Osteoblast (primary cell): ENCODE measurements at regions not wholly inside any gene's neighbourhood (a gene's known extent, or its start where the extent isn't known, plus 50 kb on each side); places are given as distances from the start of the nearest gene placed in this dataset.

Experiments
- DNase-seq: peaks from one replicate; pipeline ENCODE4 v3.0.0; 2011; ENCODE audit warnings: low spot score, mixed read lengths; ENCODE audit not compliant: insufficient read length; ENCODE audit errors: missing footprints
- H2AFZ ChIP-seq: 2 replicates; pipeline ENCODE4 v1.6.0; 2011; ENCODE audit warnings: mild to moderate bottlenecking, low read length
- H3K27ac ChIP-seq: 2 replicates; pipeline ENCODE4 v1.5.1; 2011; ENCODE audit warnings: mild to moderate bottlenecking, low read depth, low read length, moderate library complexity
- H3K27me3 ChIP-seq: 2 replicates; pipeline ENCODE4 v1.6.0; 2012; ENCODE audit warnings: mild to moderate bottlenecking, control low read depth, inconsistent platforms, low read length, moderate library complexity; ENCODE audit not compliant: insufficient read depth
- H3K36me3 ChIP-seq: 2 replicates; pipeline ENCODE4 v1.5.1; 2011; ENCODE audit warnings: mild to moderate bottlenecking, low read length, control low read depth, moderate library complexity; ENCODE audit not compliant: insufficient read depth
- H3K4me1 ChIP-seq: 2 replicates; pipeline ENCODE4 v1.5.1; 2011; ENCODE audit warnings: mild to moderate bottlenecking, low read length, control low read depth, moderate library complexity; ENCODE audit not compliant: insufficient read depth
- H3K4me2 ChIP-seq: 2 replicates; pipeline ENCODE4 v1.6.0; 2011; ENCODE audit warnings: mild to moderate bottlenecking, low read length; ENCODE audit not compliant: insufficient read depth
- H3K4me3 ChIP-seq: fragments of 200-600 bp; sonication (generic); 3 replicates; pipeline ENCODE4 v1.5.1; 2012; ENCODE audit warnings: mild to moderate bottlenecking, low read length, inconsistent platforms; ENCODE audit not compliant: insufficient read depth
- H3K79me2 ChIP-seq: 2 replicates; pipeline ENCODE4 v1.6.0; 2012; ENCODE audit warnings: mild to moderate bottlenecking, low read length, control low read depth, inconsistent platforms; ENCODE audit not compliant: insufficient read depth
- H3K9me3 ChIP-seq: 2 replicates; pipeline ENCODE4 v1.5.1; 2011; ENCODE audit warnings: low read depth, low read length, control low read depth
- H4K20me1 ChIP-seq: 2 replicates; pipeline ENCODE4 v1.6.0; 2012; ENCODE audit warnings: mild to moderate bottlenecking, low read length, control low read depth; ENCODE audit not compliant: insufficient read depth
- TF ChIP-seq, protein P1 (sequence below): IDR thresholded peaks from 2 replicates; pipeline ENCODE4 v1.5.1; 2011; ENCODE audit warnings: mild to moderate bottlenecking, low read depth, low read length, moderate library complexity; ENCODE audit errors: extremely low read depth

DNA sequence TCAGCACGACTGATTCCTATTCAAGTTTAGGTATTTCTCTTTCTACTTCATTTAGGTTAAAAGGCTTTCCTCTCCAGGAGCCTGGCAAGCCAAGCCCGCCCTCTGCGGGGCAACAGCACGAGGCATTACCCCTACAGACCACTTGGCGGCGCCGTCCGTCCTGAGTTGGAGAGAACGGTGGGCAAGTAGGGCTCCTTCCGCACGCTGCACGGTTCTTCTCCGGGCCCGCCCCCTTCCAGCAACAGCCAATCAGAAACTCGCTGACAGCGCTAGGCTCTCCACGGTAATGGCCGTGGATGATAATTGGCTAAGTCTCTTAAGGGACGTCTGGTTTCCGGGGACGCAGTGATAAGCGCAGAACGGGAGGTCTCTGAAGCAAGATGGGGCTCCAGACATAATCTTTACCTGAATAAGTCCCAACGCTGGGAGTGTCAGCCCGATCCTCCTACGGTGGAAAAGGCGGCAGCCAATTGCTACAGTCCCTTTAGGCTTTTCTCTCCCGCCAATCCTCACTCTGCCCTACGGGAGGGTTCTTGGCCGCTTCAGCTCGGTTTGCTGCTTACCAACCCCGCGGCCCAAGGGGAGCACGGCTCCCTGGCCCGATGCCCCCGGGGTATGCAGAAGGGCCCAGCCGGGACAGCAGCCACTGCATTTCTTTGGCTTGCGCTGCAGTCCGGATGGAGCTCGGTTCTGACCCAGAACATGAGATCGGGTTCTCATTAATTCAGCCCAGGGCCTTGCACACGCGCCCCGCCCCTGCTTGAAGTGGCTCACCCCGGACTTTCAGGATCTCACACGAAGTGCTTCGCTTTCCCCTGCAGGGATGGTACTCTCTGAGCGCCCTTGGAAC lies 206.9 kb upstream of the PKDCC start:
- Histone ChIP-seq H3K36me3 (no peaks in the 10 kb centered on the region), H3K4me3 (peak overlapping the region; percentile 84)

DNA sequence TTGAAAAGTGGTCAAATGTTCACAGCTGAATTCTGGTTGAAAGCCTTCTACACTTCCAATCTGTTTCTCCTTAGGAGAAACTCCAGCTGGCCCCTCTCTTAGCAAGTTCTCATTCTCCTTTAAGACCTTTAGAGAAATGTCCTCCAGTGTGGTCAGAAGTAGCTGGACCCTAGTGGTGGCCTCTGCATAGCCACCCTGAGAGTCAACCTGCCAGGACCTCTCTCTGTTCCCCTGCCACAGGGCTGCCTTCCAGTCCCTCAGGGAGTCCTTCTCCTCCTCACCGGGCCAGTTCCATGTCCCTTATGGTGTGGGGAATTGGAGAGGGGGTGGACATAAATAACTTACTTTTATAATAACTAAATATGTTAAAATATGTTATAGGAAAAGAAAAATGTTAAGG lies 200.9 kb upstream of the PKDCC start:
- no peaks in the 10 kb centered on the region for H3K79me2 ChIP-seq
- H4K20me1 ChIP-seq = no peaks in the 10 kb centered on the region
- no peaks in the 10 kb centered on the region for H3K4me1 ChIP-seq
- H2AFZ ChIP-seq = no peak overlapping the region
- peaks cover 46% of the 10 kb centered on the region for H3K27me3 ChIP-seq
- H3K36me3 ChIP-seq = no peaks in the 10 kb centered on the region
- no peak overlapping the region for H3K27ac ChIP-seq
- DNase-seq = no peak
- no peaks in the 10 kb centered on the region for H3K9me3 ChIP-seq
- H3K4me2 ChIP-seq = no peak overlapping the region
- TF ChIP-seq, protein P1, sequence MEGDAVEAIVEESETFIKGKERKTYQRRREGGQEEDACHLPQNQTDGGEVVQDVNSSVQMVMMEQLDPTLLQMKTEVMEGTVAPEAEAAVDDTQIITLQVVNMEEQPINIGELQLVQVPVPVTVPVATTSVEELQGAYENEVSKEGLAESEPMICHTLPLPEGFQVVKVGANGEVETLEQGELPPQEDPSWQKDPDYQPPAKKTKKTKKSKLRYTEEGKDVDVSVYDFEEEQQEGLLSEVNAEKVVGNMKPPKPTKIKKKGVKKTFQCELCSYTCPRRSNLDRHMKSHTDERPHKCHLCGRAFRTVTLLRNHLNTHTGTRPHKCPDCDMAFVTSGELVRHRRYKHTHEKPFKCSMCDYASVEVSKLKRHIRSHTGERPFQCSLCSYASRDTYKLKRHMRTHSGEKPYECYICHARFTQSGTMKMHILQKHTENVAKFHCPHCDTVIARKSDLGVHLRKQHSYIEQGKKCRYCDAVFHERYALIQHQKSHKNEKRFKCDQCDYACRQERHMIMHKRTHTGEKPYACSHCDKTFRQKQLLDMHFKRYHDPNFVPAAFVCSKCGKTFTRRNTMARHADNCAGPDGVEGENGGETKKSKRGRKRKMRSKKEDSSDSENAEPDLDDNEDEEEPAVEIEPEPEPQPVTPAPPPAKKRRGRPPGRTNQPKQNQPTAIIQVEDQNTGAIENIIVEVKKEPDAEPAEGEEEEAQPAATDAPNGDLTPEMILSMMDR = no peak
- no peak overlapping the region for H3K4me3 ChIP-seq

More for the DNA sequence above, 206.9 kb upstream of the PKDCC start:
- TF ChIP-seq, protein P1 = peak; percentile 99
- peaks cover 9% of the 10 kb centered on the region for H3K27me3 ChIP-seq
- no peaks in the 10 kb centered on the region for H3K79me2 ChIP-seq
- no peaks in the 10 kb centered on the region for H3K9me3 ChIP-seq
- peak overlapping the region; percentile 52 for H3K27ac ChIP-seq
- peak overlapping the region; percentile 99 for H2AFZ ChIP-seq
- H3K4me1 ChIP-seq = peaks cover 5% of the 10 kb centered on the region
- H3K4me2 ChIP-seq = peak overlapping the region; percentile 88
- no peaks in the 10 kb centered on the region for H4K20me1 ChIP-seq
- DNase-seq = peak; percentile 95

DNA sequence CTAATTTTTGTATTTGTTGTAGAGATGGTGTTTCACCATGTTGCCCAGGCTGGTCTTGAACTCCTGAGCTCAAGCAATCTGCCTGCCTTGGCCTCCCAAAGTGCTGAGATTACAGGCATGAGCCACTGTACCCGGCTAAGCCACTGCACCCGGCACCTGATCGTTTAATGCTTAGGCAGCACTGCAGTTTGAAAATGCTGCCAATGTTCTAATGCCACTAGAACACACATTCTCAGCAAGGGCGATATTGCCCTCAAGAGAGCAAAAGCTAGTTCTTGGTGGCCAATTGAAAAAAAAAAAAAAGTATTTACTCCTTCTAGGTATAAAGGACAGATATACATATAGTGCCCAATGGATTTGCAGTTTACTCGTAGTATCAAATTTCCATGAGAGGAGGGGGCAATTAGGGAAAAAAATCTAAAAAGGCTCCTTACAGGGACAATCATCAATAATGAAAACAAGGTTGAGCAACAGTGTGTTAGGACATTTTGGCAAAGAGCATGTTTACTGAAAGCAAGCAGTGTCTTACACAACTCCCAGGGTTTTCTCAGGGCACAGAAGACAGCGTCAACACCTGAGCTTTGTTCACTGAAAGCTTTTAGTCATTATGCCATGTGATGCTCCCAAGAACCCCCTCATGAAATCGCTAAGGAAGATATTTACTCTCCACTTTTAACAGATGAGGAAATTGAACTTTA lies 199.9 kb upstream of the PKDCC start:
- peak; percentile 14 for DNase-seq
- Histone ChIP-seq H3K4me2 (no peak overlapping the region), H3K79me2 (no peaks in the 10 kb centered on the region), H3K27ac (no peak overlapping the region), H3K9me3 (no peaks in the 10 kb centered on the region), H2AFZ (no peak overlapping the region), H3K4me3 (no peak overlapping the region), H3K27me3 (peaks cover 46% of the 10 kb centered on the region), H3K36me3 (no peaks in the 10 kb centered on the region), H3K4me1 (no peaks in the 10 kb centered on the region), H4K20me1 (no peaks in the 10 kb centered on the region)
- TF ChIP-seq, protein P1 = no peak

DNA sequence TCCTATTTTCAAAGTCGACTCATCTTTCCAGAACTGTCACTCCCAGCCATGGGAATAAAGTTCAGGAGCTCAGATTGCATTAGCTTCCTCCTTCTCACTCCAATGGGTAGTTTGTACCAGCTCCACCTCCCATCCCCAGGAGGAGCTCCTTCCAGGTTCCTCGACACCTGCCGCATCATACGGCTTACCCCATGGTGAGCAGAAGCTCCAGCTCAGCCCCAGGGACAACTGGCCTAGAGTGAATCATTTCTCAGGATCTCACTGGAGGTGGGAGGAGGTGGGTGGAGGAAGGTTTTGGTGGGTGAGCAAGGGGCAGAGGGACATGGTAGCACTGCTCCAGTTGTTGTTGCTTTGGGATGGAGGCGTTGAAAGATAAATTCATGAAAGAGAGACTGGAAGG lies 196.3 kb upstream of the PKDCC start:
- H3K36me3 ChIP-seq = no peaks in the 10 kb centered on the region
- H3K4me2 ChIP-seq = no peak overlapping the region
- peaks cover 34% of the 10 kb centered on the region for H3K27me3 ChIP-seq
- H3K27ac ChIP-seq = no peak overlapping the region
- H3K4me1 ChIP-seq = no peaks in the 10 kb centered on the region
- no peak for DNase-seq
- no peak overlapping the region for H3K4me3 ChIP-seq
- H3K79me2 ChIP-seq = no peaks in the 10 kb centered on the region
- H2AFZ ChIP-seq = no peak overlapping the region
- no peaks in the 10 kb centered on the region for H4K20me1 ChIP-seq
- TF ChIP-seq, protein P1 = no peak
- no peaks in the 10 kb centered on the region for H3K9me3 ChIP-seq
